H54 (cell line): ENCODE measurements at regions not wholly inside any gene's neighbourhood (a gene's known extent, or its start where the extent isn't known, plus 50 kb on each side); places are given as distances from the start of the nearest gene placed in this dataset.
"Not testable (repeated sequence)": the region's sequence is repeated elsewhere in the genome, so short reads cannot be mapped to it uniquely, and the experiment has no call there.

Experiments
- DNase-seq: peaks from one replicate; pipeline ENCODE4 v3.0.0; 2011; ENCODE audit warnings: low spot score, mixed read lengths; ENCODE audit not compliant: insufficient read length
- FAIRE-seq: peaks from 3 replicates; lab custom pipeline; 2011; peaks lifted over from hg19 to GRCh38; lab: Jason Lieb, UNC
- POLR2A ChIP-seq: IDR thresholded peaks from 2 replicates; pipeline ENCODE4 v1.6.1; 2011; ENCODE audit warnings: low read depth, mild to moderate bottlenecking, low read length

GRCh38 chr4:91795947-91796346 lies 507.8 kb upstream of the GRID2 start:
- no peak for FAIRE-seq
- TF ChIP-seq POLR2A: no peak
- DNase-seq: no peak

DNA sequence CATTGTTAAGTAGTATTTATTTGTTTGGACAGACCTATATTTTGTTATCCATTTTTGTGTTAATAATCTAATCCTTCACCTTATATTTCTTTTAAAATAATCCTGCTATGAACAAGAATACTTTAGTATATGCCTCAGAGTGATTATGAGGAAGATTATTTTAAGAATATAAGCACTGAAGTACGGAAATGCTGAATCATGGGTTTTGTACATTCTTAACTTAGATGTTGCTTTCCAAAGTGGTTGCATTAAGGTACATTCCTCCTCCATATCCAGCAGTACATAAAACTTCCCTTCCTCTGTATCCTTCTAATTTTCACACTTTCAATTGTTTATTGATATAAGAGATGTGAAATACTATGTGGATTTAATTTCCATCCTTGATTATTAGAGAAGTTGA lies 491.4 kb upstream of the GRID2 start:
- FAIRE-seq (no peak), DNase-seq (no peak)
- TF ChIP-seq POLR2A: no peak

DNA sequence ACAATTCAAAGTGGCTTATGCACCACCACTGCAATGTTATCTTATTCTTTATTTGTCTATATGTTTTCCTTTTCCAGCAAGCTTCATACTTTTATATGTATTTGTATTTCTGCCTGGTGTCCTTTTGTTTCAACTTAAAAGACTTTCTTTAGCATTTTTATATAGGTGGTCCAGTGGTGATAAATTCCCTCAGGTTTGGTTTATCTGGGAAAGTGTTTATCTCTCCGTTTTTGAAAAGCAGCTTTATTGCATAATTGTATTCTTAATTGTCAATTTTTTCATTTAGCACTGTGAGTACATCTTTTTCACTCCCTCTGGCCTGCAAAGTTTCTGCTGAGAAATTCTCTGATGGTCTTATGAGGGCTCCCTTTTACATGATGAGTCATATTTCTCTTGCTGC lies 479.0 kb upstream of the GRID2 start:
- FAIRE-seq (no peak), DNase-seq (no peak)
- TF ChIP-seq POLR2A: no peak

DNA sequence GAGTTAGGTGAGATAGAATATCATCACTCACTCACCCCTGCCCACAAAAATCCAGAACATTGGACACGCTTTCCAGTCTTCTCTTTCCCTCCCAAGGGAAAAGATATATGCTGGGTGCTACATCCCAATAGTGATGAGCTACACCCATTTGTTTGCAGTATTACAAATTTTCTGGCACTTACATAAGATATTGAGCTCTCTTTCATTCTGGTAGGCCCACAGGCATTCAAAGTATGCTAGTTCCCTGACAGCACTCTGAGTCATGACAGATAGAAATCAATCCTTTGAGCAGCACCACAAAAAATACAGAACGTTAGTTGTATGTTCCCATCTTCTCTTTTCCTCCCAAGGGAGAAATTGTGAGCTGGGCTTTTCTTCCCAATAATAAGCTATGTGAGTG lies 477.6 kb upstream of the GRID2 start:
- FAIRE-seq: no peak
- peak; percentile 1 for DNase-seq
- no peak for TF ChIP-seq POLR2A

GRCh38 chr4:91827914-91828313 lies 475.9 kb upstream of the GRID2 start:
- TF ChIP-seq POLR2A: no peak
- DNase-seq (no peak), FAIRE-seq (no peak)

DNA sequence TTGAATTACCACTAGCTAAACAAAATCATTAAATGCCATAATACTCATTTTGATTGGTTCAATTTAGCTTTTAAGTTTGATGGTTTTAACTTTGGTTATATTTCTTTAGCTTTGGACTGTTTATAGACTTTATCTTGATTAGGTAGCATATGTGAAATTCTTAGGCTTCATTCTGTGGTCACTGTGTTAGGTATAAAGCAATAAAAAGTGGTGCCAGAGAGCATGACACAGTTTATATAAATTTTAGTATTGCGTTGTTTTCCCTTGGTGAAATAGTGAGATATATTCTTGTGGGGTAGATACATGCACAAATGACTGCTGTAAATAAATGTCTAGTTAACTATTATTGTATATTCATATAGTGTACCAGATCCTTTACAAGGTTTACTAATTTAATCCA lies 474.2 kb upstream of the GRID2 start:
- no peak for TF ChIP-seq POLR2A
- FAIRE-seq (no peak), DNase-seq (no peak)

GRCh38 chr4:91830681-91831395 lies 472.9 kb upstream of the GRID2 start:
- TF ChIP-seq POLR2A: no peak
- DNase-seq (no peak), FAIRE-seq (no peak)

DNA sequence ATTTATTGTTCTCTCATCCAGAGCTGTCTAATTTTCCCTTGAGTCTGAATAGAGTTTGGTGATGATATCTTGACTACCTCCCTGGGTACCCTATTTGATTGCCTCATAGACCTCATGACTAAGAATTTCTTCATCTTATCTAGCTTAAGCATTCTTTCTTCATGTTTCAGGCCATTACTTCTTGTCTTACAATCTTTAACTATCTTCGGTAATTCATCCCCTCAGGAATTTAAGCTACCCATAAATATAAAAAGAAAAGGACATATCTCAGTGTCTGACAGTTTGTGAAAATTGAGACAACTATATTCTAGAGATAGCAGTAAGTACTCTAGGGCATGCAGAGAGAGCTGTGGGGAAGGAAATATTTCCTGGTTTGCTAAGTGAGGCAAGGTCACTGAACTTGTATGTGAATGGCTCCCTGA lies 466.1 kb upstream of the GRID2 start:
- no peak for TF ChIP-seq POLR2A

DNA sequence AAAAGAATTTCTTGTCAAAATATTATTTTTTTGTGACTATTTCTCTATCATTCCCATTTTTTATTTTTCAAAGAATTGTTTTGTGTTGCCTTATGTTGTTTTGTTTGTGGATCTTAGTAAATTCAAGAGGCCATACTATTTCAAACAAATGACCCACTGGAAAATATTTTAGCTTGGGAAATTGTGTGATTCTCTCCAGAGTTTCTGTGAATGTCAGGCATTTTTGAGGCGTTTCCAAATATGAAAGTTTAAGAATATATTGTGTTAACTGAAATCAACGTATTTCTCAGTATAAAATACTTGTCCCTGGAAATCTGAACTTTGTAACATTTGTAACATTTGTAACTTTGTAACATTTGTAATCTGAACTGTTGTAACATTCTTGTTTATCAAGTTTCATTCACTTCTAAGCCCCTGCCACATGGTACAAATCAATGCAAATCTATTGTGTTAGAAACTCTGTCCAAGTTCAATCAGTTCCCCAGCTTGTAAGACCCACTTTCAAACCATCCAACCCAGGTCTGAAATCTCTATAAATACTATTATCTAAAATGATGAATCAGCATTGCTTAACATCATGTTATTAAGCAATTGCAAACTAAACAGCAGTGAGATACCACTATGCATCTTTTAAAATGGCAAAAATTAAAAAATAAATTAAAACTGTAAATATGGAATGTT lies 465.4 kb upstream of the GRID2 start:
- FAIRE-seq (no peak), DNase-seq (no peak)
- no peak for TF ChIP-seq POLR2A

More for the DNA sequence above, 466.1 kb upstream of the GRID2 start:
- FAIRE-seq (no peak), DNase-seq (no peak)

DNA sequence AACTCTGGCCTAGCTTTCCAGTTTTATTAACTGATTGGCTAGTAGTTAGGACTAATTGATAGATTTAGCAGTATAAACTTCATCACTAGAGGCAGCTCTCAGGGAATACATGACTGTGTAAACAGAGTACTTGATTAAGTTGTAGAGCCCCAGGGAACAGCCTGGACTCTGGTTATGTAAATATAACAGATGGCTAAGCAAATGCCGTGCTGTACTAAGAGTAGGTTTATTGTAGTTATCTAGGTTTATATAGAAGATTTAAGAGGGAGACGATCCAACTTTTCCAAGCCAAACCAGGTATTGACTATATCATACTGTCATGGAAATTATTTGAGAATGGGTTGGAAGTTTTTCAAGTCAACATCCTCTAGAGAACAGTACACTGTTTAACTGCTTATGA lies 463.4 kb upstream of the GRID2 start:
- FAIRE-seq (no peak), DNase-seq (no peak)
- no peak for TF ChIP-seq POLR2A

DNA sequence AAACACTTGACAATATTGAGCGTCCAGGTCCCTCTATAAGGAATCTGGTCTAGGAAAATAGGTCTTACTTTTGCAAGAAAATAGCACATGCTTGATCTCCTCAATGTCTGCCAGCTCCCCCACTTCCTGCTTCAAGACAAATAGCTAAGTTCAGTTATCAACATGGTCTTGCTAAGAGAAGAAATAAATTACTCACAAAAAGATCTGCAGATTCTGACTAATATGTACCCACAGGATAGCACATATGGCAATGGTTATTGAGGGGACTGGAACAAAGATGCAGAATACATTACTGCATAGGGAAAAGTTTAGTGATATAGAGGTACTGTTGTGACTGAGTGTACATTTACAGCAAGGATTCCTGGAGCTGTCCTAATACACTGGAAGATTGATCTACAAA lies 457.5 kb upstream of the GRID2 start:
- DNase-seq (no peak), FAIRE-seq (no peak)
- no peak for TF ChIP-seq POLR2A

- no peak for FAIRE-seq
- TF ChIP-seq POLR2A: no peak
Observed at GRCh38 chr4:91851456-91851855, 452.3 kb upstream of the GRID2 start.

DNA sequence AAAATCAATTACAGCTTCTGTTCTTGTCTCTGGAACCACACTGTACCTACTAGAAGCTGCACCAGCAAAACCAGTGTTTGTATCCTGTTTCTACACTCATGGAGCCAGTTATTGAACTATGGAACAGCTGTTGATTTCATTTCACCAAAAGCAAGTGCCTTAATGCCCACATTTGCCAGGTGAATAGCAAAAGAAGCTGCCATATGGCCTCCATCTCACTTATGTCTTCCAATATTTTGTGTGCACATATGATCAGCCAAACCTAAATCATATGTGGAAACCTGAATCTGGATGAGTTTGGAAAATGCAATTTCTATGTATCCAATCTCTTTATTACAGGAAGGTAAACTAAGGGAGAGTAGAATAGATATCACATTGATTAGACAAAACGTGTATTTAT lies 415.8 kb upstream of the GRID2 start:
- no peak for TF ChIP-seq POLR2A
- FAIRE-seq (no peak), DNase-seq (no peak)

More at GRCh38 chr4:91851456-91851855, 452.3 kb upstream of the GRID2 start:
- DNase-seq: no peak

DNA sequence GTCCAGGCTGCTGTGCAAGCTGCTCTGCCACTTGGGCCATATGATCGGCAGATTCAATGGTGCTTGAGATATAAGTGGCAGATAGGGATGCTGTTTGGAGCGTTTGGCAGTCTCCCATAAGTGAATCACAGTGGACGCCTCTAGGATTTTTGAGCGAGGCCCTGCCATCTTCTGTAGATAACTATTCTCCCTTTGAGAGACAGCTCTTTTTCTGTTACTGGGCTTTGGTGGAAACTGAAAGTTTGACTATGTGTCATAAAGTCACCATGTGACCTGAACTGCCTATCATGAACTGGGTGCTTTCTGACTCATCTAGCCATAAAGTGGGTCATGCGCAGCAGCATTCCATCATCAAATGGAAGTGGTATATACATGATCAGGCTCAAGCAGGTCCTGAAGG lies 412.5 kb upstream of the GRID2 start:
- not testable (repeated sequence) for FAIRE-seq, DNase-seq

GRCh38 chr4:91894006-91894405 lies 409.8 kb upstream of the GRID2 start:
- TF ChIP-seq POLR2A: no peak
- DNase-seq (no peak), FAIRE-seq (no peak)
